Erythroblast (primary cell): ENCODE measurements at regions not wholly inside any gene's neighbourhood (a gene's known extent, or its start where the extent isn't known, plus 50 kb on each side); places are given as distances from the start of the nearest gene placed in this dataset.

Experiments used
- GATA1 ChIP-seq: IDR thresholded peaks from 2 replicates; pipeline ENCODE4 v1.6.1; 2011; ENCODE audit warnings: low read depth, mild to moderate bottlenecking, control low read depth, low read length, moderate library complexity
- POLR2A ChIP-seq: IDR thresholded peaks from 2 replicates; pipeline ENCODE4 v1.6.1; 2011; ENCODE audit warnings: mild to moderate bottlenecking, low read length

DNA sequence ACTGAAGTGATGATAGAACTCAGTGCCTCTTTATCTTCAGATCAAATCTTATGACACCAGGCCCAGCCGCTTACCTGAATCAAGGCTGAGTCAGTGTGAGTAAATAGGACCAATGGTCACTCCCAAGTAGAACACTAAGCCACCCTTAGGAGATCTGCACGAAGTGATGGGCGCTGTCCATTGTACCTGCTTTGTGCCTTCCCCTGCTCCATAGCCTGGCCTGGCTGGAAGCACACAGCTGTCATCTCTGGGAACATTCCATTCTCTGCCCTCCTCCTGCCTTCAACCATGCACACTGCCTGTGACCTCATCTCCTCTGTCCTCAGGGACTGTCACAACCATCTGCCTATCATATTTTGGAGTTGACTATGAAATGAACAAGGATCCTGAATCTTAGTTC lies 279.5 kb upstream of the ASIC2 start:
- TF ChIP-seq POLR2A (no peak), GATA1 (no peak)
